Anterior cingulate cortex (tissue), 58 donors: ENCODE measurements at regions not wholly inside any gene's neighbourhood (a gene's known extent, or its start where the extent isn't known, plus 50 kb on each side); places are given as distances from the start of the nearest gene placed in this dataset.
"Not testable (repeated sequence)": the region's sequence is repeated elsewhere in the genome, so short reads cannot be mapped to it uniquely, and the experiment has no call there.

ENCODE experiments used
- DNase-seq, 58 donors: peaks; one replicate each; lab custom pipeline; 2025; lab: John Stamatoyannopoulos, UW

DNA sequence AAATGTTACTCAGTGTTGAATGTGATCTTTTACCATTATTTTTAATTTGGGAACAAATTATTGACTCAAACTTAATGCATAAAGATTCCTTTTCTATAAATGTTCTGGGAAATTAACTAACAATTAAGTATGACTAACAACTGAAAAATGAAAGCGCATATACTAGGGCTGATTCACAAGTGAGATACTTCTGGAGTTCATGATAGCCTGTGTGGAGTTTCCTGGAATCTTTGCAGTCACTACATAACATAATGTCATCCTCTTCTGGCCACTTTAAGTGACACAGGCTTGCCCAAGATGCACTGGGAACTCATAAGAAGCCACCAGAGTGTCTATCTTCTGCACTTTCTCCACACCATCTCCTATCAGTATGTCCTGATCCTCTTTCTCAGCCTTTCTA is 450.3 kb upstream of the CDH11 start:
- no peak for DNase-seq

DNA sequence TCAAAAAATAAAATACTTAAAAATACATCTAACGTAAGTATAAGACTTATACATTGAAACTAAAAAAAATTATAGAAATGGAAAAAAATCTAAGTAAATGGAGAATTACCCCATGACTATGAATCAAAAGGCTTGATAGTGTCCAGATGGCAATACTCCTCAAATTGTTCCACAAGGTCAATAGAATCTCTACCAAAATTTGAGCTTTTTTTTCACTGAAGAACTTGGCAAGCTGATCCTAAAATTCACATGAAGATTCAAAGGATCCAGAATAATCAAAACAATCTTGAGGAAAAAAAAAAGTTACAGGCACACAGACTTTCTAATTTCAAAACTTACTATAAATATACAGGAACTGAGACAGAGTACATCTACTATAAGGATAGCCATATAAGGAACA is 448.4 kb upstream of the CDH11 start:
- DNase-seq = no peak

DNA sequence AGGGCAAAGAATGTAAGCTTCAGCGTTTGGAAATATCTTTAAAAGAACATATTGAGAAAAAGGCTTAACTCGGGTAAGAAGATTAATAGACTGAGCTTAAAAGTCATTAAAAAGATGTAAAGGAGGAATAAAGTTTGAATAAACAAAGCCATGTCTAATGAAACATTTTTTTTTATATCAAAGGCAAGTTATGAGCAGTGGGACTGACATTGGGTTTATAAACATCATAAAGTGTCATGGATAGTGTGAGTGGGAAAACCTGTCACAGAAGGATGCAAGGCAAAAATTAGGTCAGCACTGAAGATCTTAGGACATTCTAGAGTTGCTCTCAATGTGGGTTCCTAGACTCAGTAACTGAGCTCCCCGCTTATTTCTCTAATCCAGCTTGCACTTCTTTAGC is 438.0 kb upstream of the CDH11 start:
- no peak for DNase-seq

DNA sequence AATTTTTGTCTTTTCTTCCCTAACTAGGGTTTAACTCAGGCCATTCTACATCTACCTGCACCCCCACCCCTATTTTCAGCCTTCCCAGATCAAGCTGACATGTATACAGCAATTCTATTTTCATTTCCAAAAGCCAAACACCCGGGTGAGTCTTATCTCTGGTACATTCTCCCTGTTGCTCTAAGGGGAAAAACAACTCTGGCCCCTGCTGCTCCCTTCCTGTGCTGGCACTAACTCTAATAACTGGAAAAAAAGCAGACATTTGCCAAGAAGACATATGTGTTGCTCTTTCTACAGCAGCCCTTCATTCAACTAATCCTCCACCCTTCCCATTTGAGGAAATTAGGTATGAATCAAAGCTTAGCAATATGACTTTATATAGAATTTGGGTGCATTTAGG is 427.8 kb upstream of the CDH11 start:
- DNase-seq = not testable (repeated sequence)

DNA sequence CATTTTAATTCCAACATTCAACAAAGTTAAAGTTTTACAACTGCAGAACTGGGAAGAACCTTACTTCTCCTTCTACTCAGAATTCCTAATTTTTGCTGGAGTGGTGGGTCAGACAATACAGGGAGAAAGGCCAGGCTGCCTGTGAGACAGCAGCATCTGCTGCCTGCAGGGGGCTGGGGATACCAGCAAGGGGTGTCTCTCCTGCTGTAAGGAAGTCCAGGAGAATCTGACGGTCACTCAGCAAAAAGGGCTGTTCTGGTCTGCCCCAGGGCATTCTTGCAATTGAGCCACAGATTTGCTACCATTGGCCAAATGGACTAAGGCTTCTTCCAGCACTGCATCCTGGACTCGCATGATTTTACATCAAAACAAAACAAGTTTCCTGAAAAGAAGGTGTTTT is 426.6 kb upstream of the CDH11 start:
- no peak for DNase-seq

DNA sequence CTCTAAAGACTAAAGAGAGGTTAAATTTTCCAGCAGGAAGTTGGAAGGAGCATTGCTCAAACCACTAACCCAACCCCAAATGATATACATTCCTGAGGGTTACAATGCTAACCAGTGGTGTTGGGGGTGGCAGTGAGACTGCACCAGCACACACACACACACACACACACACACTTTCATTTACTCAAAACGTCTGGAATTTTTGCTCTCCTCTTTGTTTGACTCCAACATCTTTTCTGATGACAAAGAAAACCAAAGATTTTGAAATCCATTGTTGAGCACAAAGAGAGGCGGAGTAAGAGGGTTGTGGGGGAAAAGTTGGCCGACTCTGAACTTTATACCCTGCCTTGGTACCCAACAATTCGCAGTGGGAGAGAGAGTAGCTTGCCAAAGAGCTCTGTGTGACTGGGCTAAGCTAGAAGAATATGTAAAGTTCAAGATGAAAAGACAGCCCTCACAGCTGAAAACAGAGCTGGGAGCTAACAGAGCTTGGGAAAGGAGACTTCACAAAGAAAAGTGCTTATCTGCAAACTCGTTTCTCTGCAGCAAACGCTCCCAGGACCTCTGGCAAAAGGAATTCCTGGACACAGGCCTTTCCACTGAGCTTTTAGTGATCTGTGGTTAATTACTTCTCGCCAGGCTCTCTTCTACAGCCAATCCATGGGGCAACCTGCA is 426.0 kb upstream of the CDH11 start:
- peak in 3 of 58 donors; percentile 8 to 22 (median 14) for DNase-seq

DNA sequence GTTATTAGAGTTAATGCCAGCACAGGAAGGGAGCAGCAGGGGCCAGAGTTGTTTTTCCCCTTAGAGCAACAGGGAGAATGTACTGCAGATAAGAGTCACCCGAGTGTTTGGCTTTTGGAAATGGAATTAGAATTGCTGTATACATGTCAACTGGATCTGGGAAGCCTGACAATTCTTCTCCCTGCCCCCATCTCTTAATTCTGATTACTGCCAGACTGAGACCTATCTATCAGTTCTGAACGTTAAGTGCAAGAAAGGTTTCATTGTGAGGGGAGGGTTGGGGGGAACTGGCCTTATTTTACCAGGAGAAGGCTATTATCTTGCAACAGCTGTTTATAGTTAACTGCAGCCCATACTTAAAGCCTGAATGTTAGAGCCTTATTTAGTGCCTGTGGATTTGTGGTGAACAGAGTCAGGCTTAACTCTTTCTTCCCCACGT is 424.5 kb upstream of the CDH11 start:
- no peak for DNase-seq

DNA sequence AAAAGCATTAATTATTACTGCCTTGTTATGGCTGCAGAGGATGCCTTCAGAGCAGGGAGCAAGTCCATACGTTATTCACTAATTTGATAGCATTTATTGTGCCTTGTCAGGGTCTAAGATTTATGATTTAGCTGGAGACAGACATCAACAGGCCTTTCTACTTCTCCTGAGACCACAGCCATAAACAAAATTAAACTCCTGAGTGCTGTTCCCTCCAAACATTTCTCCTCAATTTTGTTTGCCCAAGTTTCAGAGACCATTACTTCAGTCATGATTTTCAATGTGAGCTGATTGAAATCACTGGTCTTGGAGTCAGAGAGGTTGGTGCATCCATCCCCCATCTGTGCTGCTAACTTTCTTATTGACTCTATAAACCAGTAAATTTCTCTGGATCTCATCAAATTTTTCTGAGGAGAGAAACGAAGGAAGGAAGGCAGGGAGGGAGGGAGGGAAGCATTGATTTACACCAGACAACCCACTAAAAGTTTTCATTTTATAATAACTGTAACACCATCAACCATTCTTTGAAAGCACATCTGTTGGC is 423.6 kb upstream of the CDH11 start:
- DNase-seq = no peak

DNA sequence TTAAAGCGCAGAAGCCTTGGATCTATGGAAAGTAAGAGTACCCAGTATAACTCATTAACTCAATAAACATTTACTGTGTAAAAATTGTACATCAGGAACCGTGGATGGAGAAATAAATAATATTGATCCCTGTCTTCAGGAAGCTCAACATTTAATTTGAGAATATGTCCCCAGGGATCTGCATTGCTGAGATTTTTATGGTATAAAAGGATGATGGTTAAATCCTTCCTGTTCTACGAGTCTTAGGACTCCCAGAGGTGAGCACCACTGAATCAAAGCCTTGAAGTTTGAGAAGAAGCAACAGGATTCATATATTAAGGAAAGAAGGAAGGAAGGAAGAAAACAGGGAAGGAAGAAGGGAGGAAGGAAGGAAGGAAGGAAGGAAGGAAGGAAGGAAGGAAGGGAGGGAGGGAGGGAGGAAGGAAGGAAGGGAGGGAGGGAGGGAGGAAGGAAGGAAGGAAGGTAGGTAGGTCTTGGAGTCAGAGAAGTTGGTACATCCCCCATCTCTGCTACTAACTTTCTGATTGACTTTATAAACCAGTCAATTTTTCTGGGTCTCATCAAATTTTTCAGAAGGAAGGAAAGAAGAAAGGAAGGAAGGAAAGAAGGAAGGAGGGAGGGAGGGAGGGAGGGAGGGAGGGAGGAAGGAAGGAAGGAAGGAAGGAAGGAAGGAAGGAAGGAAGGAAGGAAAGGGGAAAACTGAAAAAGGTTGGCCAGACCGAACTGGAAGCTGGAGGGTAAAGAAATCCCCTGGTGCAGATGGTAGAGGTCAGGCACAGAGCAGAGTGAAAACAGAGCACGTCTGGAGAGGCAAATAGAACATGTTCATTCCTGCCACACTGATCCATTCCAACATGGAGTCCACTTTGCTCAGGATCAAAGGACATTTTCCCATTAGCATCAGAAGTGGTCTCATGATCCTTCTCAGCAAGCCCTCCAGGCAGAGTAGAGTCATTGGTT is 422.2 kb upstream of the CDH11 start:
- no peak for DNase-seq

DNA sequence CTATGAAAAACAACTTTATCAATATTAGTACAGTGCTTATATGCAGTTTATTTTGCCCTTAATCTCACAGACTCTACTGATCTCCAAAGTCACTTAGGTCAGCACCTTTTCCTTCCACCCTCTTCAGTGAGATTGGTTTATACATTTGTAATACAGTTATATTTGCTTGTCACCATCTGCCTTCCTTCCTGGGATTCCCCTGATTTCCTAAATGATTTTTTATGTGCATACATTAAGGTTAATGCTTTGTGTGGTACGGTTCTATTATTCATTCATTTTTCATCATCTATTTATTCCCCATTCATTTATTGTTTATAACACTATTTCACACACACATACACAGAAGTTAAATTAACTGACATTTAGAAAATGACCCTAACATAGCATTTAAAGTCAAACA is 419.8 kb upstream of the CDH11 start:
- no peak for DNase-seq

DNA sequence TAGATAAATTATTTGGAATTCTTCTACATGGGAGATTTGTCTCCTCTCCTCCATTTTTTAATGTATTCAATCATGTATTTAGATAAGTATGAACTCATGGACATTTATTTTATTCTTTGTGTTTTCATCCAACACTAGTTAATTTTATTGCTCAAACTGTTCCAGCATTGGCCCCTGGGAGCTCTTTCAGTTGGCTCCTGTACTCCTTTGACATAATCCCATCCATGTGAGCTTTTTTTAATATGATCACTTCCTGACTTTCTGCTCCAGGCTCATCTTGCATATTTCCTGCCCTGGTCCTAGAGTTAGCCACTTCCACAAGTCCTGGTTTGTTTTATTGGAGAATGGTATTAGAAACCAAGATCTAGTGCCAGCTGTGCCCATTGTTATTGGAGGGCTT is 419.0 kb upstream of the CDH11 start:
- DNase-seq = no peak

DNA sequence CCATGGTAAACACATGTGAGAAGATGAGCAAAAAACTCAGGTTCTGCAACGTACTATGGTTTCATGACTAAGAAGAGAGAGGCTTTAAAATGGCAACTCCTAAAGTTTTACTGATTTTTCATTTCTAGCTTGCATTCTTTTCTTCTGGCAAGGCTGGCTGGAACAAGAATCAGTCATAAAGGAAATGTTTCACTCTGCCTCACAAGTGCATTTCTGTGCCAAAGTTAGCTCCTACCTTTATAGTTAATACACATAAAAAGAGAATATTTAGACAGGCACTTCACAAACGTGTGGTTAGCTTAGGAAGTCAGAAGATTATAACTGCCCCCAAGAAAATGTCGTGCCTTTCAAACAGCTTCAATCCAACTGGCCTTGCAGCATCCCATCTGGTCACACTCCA is 417.1 kb upstream of the CDH11 start:
- no peak for DNase-seq

DNA sequence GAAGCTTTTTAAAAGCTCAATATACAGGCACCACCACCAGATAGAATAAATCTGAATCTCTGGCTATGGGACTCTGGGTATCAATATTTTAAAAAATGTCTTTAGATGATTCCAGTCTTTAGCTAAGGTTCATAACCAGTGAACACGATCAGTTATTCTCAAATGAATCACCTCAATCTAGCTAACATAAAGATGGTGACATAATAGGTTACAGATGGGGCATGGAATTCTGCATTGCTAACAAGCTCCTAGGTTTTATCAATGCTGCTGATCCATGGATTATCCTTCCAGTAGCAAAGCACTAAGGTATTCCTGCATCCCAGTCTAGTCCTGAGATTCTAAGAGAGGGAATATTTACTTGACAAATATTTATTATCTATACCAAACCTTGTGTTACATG is 415.5 kb upstream of the CDH11 start:
- no peak for DNase-seq

DNA sequence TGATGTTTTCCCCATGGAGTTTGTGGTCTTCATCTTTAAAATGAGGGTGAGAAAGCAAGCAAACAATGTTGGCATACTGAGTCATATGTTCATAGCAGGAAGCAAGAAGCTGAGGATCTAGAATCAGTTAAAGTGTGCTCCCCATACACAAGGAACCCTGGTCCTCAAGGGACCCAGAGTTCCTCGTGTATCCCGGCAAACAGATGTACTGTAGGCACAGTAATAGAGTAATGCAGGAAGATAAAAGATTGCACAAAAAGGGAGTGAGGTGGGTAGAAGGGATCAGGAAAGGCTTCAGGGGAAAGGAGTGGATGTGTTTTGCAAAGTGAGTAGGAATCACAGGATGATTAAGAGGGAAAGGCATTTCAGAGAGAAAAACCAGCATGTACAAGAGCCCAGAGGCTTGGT is 412.3 kb upstream of the CDH11 start:
- no peak for DNase-seq

DNA sequence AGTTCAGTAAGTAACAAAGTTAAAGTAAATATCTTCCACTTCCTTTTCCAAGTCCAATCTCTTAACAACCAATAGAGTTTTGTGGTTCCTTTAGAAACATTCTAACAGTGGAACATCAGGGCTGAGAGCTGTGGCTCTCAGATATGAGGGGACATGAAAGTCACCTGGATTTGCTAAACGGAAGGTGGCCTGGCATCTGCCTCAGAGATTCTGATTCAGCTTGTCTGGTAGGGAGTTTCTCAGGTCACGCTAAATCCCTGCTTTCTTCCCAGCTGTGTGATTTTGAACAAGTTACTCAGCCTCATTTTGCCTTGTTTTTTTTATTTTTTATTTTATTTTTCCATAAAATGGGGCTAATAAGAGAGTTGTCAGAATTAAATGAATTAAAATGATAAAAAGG is 411.0 kb upstream of the CDH11 start:
- no peak for DNase-seq

DNA sequence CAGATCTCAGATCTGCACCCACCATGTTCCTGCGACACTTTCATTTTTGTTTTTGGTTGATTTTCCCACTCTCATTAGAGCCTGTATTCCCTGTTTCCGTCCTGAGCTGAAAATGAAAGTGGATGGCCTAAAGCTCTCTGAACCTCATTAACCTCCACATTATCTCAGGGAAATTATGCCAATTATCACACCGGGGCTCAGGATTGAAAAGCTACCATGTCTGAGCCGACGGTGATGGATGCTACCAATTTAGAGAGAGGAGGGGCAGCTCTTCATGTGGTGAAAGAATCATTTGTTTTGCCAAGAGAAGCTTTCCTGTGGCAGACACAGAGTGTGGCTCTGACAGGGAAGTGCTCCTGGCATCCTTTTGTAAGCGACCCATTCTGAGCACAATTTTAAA is 410.4 kb upstream of the CDH11 start:
- DNase-seq = no peak

DNA sequence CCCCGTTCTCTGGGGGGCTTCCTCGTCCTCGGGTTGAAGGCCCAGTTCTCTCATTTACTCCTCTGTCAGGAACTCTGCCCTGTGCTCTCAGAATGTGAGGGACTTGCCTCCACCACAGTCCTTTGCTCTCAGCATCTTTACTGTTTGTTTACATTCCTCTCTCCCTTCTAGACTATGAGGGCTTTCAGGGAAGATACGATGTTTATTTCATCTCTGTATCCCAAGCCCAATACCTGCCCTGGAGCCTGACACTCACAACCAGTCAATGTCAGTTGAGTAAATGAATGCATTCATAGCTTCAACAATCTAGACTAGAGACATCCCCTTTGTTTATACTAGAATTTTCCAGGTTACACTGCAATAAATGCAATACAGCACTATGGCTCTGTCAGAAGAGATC is 409.6 kb upstream of the CDH11 start:
- DNase-seq = no peak

DNA sequence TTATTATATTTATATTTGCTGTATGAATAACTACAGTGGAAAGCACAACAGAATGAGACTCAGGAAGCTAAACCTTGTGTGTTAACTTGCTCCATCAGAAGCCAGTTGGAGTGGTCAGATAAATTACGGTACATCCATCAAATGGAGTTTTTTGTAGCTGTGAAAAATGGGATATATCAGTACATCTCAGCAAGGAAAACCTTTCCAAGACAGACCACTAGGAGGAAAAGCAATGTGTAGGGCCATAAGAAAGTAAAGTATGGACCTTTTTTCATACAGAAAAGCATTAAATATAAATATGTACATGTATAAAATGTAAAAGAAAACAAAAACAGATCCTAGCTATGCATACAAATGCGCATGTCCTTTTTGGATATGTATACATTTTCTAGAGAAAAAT is 403.8 kb upstream of the CDH11 start:
- DNase-seq = no peak

DNA sequence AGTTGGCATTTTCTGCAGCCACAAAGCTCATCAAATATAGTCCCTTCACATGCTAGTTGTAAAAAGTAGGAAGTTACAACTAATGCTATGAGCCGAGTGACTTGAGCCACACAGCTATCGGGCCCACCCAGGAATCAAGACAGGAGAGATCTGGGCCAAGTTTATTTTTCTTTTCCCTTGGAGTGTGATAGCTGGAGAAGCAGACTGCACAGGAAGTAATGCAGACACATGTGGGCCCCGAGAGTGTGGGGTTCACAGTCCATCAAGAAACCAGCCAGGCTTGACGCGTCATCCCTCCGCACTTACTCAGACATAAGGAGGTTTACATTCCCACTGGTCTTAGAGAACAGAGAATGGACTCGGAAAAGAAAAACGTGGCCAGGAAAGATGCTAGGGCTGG is 403.1 kb upstream of the CDH11 start:
- no peak for DNase-seq

DNA sequence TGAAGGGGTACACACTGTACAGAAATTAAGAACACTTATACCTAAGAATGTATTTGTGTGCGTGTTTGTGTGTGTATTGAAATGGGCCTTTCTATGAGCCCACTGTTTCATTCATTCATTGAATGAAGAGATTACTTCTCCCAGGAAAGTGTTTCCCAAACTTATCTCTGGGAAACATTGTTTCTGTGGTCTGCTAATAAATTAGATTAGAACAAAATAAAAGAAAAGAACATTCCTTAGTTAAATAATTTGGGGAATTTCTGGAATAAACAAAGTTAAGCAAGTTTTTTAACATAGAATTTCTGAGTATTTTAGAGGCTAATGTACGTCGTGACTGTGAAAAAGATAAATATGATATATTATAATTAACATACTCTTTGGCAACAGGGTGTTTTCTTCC is 402.4 kb upstream of the CDH11 start:
- no peak for DNase-seq

DNA sequence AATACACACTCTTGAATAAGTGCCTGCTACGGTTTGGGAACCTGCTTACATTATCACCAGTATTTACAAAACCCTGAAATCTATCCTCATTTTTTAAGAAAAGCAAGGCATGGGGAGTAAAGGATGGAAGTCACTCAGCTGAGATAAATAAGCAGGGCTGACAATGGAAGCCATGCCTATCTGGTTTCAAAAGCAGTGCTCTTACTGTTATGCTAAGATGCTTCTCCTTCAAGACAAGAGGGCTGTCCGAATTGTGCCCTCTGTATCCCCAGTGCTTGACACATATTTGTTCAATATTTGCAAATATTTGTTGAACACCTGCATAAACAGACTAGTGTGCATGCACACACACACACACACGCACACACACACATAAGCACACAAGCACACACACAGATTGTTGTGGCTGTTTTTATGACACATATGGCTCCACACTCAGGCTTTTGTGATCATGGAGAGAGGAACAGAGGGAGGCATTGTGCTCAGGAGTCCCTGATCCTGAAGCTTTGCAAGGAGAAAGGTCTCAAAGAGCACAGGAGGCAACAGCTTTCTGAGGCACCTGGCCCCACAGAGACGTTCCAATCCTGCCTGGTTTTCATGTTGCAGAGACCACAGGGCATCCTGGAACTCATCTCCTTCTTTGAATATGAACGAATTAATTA is 401.6 kb upstream of the CDH11 start:
- no peak for DNase-seq
